Amniotic epithelial cell (primary cell): ENCODE measurements at regions not wholly inside any gene's neighbourhood (a gene's known extent, or its start where the extent isn't known, plus 50 kb on each side); places are given as distances from the start of the nearest gene placed in this dataset.
"Not testable (repeated sequence)": the region's sequence is repeated elsewhere in the genome, so short reads cannot be mapped to it uniquely, and the experiment has no call there.

Experiments
- DNase-seq: peaks from one replicate; pipeline ENCODE4 v3.0.0-alpha.2; 2010; ENCODE audit warnings: low read depth

DNA sequence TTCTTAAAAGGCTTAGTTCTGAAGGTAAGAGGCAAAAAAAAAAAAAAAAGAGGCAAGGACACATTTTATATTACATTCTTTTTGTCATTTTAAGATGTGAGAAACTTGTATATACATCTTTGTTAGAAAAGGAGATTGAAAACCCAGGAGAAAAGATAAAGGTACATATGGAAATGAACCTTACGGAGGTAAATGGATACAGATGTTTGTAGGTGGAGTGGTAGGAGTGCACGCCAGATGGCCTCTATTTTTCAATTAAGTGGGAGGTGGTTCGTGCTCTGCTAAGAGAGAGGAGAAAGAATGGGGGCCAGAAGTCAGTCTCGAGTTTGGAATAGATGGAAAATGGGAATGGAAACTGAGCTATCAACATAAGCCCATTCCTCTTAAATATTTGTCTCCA, 622.5 kb upstream of the GHITM start:
- no peak for DNase-seq

DNA sequence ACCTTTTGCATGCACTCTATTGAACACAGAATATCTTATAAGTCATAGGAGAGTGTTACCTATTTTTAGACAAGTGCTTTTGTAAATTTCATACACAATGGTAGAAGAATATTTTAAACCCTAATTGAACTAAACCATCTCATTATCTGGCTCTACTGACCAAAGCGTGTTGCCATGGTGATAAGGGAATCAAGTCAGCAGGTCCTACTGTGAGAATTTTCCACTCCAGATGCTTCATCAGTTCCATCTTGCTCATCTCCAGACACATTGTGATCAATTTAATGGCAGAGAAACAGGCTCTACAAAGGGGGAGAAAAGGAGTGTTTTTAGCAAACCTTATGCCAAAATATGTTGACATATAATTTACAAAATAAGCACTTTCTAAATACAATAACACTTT, 621.9 kb upstream of the GHITM start:
- no peak for DNase-seq

DNA sequence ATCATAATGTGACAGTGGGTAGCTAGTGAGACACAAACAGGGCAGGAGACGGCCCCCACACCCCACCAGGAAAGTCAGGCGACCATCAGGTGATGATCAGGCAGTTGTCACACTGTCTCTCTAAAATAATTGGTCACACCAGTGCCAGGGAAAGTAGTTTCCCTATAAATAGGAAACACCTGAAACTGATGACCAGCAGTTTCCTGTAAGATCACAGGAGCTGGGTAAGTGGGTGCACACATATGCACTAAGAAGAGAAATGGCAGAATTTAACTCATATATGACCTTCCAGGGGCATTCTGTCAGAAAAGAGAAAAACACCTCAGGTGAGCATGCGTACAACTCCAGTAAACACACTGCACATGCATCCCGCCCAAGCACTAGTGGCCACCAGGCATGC, 620.5 kb upstream of the GHITM start:
- no peak for DNase-seq

DNA sequence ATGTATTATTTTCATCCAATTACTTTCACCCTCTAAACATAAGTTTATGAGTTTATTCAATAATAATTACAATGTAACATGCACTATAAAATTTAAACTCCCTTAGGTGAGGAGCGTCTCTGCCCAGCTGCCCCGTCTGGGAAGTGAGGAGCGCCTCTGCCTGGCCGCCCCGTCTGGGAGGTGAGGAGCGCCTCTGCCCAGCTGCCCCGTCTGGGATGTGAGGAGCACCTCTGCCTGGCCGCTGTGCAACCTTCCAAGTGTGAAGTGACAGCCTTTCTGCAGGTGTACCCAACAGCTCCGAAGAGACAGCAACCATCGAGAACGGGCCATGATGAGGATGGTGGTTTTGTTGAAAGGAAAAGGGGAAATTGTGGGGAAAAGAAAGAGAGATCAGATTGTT, 618.9 kb upstream of the GHITM start:
- DNase-seq: not testable (repeated sequence)

DNA sequence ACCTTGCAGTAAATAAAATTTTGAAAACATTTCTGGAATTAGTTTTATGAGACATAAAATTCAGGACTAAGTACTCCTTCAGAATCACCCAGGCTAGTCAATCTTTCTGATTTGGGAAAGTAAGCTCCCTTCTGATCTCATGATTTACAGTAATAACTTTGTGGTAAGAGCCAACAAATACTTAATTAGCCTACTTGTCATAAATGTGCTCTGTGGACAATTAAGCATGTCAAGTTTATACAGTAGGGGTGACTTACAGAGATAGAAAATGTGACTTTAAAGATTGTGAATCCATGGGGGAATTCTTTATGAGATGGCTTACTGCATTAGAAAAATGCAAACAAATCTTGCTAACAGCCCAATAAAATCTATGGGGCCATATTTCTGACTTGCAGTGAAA, 616.9 kb upstream of the GHITM start:
- DNase-seq: peak; percentile 47

DNA sequence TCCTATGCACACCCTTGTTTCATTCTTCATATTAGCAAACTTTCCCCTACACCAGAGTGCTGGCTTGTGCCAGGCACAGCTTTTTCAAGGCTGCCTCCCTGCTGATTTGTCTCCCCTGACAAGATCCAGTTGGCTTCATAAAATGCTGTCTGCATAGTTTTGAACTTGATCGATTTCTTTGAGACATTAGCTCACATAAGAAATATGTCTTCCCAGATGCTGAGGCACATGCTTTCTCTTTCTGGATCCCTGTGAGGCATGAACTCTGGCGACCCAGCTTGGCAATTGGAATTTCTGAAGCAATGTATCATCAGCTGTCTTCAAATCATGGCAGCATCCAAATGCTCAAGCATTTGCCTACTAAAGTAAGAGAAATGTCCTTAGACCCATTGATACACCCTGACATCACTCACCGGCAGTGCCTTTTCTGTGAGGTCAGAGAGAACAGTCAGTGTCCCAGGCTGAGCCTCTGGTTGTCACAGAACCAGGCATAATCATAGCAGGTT, 616.4 kb upstream of the GHITM start:
- peak; percentile 92 for DNase-seq

DNA sequence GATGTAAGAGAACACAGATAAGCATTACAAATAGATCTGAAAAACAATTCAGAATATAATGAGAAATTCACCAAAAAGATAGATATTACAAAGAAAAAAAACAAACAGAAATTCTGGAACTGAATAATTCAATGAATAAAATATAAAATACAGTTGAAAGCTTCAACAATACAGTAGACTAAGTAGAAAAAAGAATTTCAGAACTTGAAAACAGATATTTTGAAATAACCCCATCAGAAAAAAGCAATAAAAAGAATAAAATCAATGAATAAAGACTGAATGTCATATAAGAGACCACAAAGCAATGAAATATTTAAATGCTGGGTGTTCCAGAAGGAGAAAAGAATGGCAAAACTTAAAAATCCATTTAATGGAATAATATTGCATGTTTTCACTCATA, 611.4 kb upstream of the GHITM start:
- DNase-seq: no peak

DNA sequence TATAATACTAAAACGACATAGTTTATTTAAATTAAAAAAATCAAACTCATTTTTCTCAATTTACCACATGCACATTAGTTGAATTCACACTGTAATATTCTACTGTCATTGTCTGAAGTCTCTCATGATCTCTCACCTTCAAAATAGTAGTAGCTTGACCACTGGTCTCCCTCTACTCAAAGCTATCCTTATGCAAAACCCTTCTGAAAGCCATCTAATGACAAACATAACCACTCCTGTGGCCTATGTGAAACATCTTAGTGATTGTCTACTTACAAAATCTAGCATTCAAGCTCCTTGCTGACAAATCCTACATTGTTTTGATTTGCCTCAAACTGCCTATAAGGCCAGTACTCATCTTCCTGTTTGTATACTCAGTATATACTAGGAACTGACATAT, 606.0 kb upstream of the GHITM start:
- no peak for DNase-seq

DNA sequence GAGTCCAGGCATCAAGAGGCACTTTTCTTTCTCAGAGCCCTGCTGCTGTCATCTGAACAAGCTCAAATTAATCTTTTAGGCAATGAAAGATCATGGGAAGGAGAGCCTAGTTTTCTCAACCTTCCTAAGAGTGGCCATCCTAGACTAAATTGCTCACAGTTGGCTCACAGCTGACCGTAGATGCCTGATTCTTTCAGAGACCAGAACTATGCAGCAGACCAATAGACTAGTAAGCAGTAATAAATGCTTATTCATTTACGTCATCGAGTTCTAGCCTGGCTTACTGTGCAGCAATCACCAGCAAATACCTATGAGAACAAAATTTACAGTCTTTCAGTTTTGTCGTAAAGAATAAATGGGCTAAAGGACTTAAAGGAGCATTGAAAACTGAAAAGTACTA, 602.9 kb upstream of the GHITM start:
- DNase-seq: peak; percentile 85

DNA sequence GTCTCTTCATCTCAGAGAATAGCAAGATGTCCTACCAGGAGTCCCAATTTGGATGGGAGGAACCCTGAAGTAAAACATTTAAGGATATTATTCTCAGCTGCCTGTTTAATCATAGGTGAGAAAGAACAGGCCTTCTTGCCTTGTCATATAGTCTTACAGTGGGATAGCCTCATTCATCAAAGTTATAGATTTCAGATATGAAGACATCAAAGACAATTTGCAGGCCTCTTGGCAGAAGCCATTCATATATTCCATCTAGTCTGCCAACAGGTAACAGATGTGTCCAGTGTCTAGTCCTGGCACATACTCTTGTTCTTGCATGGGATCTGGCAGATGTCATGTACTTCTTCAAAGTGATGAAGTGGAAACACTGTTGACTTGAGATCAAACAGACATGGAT, 601.3 kb upstream of the GHITM start:
- no peak for DNase-seq

DNA sequence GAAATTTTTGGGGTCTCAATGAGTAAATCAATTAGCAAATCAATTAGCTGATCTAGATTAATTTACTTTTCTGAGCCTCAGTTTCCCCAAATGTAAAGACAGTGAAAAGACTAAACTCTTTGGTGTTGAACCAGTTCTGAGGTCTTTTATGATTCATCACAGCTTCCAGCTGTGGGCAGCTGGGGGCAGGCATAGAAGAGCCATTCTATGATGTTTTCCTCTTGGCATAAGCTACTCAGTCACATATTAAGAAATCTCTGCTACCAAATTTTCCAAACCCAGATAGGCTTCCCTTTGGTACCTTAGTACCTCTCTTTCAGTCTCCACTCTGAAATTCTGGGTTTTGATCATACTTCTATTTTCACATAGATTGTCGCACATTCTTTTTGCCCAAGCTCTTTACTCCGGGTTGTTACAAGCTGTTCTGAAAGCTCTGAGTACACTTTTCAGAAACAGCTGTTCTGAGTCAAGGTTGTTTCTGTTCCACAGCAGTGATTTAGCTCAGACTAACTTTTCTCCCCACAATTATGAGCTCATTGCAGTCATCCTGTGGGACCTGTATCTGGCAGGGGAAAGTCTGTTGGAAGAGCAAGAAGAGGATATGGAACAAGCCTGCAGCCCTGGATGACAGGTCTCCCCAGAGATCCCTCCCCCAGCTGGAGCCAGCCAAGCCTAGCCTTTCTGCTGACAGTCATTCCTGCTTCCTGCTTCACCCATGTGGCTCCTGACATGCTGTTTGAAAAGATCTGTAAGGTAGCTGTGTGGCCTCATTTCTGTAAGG, 599.6 kb upstream of the GHITM start:
- DNase-seq: peak; percentile 84

DNA sequence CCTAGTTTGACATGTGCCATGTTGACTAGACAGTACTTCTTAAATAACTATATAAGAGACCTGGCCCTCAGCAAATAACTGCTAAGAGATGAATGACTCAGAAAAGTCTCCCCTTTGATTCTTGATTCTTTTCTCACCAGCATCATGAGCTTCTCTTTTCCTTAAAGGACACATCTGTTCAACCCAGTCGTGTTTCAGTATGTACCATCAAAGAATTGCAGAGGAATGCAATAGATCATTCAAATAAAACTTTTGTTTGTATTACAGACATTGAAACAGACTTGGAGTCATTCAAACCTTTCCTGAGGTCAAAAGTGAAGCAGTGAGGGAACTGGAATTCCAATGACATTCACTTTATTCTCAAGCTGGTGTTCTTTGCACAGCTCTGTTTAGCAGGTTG, 598.3 kb upstream of the GHITM start:
- DNase-seq: no peak

DNA sequence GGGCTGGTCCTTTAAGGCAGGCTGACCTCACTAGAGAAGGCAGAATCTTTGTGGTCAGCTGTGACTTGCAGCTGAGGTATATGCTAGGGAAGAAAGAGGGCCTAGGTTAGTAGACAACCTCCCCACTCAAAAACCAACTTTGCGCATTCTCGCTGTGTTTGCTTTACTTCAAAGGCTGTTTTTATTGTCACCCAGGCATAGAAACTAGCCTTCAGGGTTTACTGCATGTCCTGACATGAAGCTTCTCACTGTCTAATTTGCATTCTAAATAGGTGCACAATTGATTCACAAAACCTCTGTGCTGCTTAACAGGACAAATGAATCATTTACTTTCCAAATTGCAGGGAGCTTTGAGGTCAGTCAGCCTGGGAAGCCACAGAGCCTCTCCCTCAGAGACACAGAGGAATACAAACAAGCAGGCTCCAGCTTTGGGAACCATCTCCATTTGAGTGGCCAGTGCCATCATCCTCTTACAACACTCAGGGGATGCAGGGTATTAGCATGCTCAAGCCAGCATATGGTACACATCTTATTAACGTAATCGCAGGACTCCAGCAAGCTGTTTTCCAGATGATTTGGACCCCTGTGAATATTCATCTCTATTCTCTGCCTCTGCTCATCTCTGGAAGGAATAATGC, 596.4 kb upstream of the GHITM start:
- DNase-seq: peak; percentile 71

DNA sequence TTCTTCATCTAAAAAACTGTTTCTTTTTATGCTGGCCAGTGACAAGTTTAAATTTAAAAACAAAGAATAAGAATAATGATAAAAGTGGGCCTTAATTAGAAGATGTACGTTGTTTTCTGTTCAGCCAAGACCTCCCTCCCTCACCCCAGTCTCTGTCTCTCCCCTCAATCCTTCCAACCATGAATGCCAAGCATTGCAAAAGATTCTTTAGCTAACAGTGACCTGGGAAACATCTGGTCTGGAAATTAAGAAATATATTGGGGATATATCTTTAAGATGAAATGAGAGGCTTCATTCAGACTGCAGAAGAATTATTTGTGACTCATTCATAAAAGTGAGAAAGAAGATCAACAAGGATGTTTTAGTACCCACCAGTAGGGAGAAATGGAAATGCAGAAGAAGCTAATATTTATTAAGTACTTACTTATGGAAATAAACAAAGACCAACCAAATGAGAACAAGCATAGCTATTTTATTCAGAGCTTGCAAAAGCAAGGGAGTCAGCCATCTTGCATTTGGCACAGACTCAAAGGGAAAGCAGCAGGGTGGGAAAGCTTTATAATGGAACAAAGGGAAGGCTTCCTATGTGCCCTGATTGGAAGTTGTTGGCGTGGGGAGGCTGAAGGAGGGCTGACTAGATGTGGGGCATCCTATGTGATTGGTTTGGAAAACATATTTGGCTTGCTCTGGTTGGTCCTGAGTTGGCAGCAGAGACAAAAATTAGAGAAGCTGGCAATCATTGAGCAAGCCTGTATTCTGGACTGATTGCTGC, 595.4 kb upstream of the GHITM start:
- peak; percentile 37 for DNase-seq

DNA sequence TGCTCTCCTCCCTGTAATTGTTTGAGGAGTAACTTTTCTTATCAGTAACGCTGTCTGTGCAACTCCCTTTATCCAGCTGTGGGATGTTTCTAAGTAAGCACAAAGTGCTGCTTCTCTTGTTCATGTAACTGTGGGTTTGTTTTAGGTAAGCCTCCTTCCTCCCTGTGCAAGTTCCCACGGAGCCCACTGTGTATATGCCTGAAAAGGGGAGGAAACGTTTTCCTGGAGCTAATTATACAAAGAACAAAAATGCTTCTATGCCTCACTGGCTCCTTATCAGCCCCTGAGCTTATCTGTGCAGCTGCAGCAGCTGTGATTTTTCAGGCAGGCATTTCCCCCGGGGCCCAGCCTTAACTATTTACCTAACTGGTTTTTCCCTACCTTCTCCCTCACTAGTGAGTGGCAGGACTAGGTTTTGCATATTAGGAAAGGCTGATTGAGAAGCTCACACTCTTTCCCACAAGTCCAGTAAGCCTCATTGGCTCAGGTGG, 593.4 kb upstream of the GHITM start:
- peak; percentile 90 for DNase-seq

DNA sequence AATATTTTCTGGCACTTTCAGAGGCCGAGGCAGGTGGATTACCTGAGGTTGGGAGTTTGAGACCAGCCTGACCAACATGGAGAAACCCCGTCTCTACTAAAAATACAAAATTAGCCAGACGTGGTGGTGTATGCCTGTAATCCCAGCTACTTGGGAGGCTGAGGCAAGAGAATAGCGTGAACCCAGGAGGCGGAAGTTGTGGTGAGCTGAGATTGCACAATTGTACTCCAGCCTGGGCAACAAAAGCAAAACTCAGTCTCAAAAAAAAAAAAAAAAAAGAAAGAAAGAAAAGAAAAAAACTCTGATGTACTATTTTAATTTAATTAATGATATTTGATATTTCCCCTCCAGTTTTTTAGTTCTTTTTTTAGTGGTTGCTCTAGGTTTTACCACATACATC, 588.1 kb upstream of the GHITM start:
- DNase-seq: not testable (repeated sequence)

DNA sequence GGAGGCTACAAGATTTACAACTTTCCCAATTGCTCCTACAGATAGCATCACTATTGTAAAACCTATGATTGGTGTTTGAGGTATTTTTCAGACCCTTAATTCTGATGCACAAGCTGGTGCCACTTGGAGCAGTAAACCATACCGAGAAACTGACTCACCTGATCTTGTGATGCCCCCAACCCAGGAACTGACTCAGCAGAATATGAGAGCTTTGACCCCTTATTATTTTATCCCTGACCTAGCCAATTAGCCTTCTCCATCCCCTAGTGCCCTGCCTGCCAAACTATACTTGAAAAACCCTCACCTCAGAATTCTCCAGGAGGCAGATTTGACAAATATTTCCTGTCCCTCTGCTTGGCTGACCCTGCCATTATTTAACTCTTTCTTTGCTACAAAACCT, 585.9 kb upstream of the GHITM start:
- no peak for DNase-seq

DNA sequence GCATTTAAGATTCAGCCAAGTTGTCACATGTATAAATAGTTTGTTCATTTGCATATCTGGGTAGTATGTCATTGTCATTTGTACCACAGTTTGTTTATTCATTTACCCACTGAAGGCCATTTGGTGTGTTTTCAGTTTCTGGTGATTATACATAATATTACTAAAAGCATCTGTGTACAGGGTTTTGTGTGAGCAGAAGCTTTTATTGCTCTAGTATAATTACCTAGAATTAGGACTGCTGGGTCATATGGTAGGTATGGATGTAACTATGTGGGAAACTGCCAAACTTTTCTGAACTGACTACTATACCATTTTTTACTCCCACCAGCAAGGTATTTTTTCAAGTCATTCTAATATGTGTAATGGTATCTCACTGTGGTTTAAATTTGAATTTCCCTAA, 584.0 kb upstream of the GHITM start:
- DNase-seq: no peak

DNA sequence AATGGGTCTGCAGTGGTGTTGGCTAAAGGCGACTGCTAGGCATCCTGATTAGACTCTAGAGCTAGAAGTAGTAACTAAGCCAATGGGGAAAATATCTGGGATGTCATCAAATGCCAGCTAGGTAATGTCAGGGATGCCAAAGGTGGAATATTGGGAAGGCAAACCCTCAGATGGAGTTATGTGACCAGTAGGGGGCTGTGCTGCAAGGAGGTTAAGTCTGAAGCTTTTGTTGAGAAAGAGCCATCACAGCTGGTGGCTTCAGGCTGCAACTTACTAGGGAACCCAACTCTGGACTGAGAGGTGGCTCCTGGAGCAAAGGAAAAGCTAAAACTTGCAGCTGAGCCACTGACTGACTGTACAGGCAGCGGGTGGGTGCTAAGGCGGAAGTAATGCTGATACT, 576.9 kb upstream of the GHITM start:
- DNase-seq: no peak

DNA sequence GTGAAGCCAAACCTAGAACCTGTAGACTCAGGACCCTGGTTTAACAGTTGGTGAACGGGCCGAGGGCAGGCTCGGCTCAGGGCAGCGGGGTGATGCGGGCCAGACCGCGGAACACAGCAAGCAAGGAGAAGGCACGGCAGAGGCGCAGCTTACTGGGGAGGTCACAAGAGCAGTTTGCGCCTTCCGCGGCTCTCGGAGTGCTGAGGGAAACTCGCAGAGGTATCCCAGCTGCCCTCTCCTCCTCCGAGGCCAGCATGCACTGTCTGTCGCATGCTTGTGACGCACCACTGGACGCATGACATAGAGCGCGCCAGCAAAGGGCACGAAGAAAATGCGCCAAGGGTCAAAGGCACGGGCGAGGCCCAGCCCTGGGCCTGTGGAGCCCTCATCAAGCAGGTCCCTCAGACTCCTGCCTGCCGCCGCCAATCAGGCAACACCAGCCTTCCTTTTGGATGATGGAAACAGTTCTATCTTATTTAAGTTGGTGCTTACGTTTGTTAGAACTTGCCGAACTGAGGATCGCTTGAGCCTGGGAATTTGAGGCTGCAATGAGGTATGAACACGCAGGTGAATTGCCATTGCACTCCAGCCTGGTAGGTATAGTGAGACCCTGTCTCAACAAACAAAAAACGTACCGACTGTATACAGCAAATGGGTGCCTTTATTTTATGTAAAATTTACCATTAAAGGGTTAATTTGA, 574.3 kb upstream of the GHITM start:
- no peak for DNase-seq

DNA sequence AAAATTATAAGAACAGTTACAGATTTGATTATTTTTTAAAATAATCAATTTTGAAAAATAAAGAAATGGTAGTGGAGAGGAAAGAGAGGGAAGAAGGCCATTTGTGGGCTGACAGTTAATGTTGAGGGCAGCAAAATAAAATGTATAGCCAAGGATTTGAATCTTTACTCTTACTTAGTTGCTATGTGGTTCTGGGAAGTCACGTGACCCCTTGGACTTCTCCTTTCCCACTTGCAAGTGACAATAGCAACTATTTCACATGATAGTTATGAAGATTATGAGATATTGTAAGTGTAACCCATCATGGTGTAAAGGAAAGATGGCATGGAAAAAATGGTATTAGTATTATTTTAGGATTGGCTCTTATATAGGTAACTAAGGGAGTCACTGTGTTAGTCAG, 567.3 kb upstream of the GHITM start:
- DNase-seq: no peak

DNA sequence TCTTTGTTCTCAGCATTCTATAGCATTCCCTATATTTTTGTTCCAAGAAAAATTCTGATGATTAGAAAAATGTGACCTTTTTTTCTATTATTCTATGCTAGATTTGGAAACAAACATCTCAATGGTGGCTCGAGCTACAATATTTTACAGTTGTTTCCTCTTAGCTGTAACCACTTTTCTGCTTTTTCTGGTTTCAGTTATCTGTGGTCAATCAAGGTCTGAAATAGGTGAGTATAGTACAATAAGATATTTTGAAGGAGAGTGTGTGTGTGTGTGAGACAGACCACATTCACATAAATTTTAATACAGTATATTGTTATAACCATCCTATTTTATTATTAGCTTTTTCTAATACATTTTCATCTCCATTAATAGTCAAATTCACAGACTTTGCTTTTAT, 564.5 kb upstream of the GHITM start:
- no peak for DNase-seq
